Activated T-helper 1 cell treated with anti-CD3 and anti-CD28 coated beads, Interleukin-12 subunit alpha, Interleukin-12 subunit beta, Interleukin-2, Interleukin-4 antibody, amounts not matched to agents 30 ng/mL and 10 ng/mL and 1 ng/mL, durations not matched to agents 14 hours and 24 hours and 36 hours (primary cell): ENCODE measurements at regions not wholly inside any gene's neighbourhood (a gene's known extent, or its start where the extent isn't known, plus 50 kb on each side); places are given as distances from the start of the nearest gene placed in this dataset.
"Not testable (repeated sequence)": the region's sequence is repeated elsewhere in the genome, so short reads cannot be mapped to it uniquely, and the experiment has no call there.

Experiments
- DNase-seq: peaks from one replicate; pipeline ENCODE4 v3.0.0; 2021; ENCODE audit warnings: low spot score
- H3K27ac Mint-ChIP-seq: one replicate; pipeline ENCODE4 v1.8.0; 2021; ENCODE audit warnings: mild to moderate bottlenecking, mixed read lengths
- H3K27me3 Mint-ChIP-seq: one replicate; pipeline ENCODE4 v1.8.0; 2022; ENCODE audit warnings: mild to moderate bottlenecking, moderate library complexity, mixed read lengths; ENCODE audit not compliant: insufficient read depth
- H3K36me3 Mint-ChIP-seq: one replicate; pipeline ENCODE4 v1.8.0; 2021; ENCODE audit warnings: low read depth, mixed read lengths
- H3K4me1 Mint-ChIP-seq: one replicate; pipeline ENCODE4 v1.8.0; 2021; ENCODE audit warnings: low read depth, mixed read lengths
- H3K4me3 Mint-ChIP-seq: one replicate; pipeline ENCODE4 v1.8.0; 2021; ENCODE audit warnings: mild to moderate bottlenecking, moderate library complexity, mixed read lengths
- H3K9me3 Mint-ChIP-seq: one replicate; pipeline ENCODE4 v1.8.0; 2021; ENCODE audit warnings: mixed read lengths
- intact Hi-C: fragments of 100-400 bp; cut with micrococcal nuclease; formaldehyde crosslinking; loops from one replicate; pipeline ENCODE4 v1.15.1; 2024

GRCh38 chr2:13212115-13212514, 495.4 kb downstream of the TRIB2 start:
- Mint-ChIP-seq H3K9me3 (no peaks in the 10 kb centered on the region), H3K27me3 (no peaks in the 10 kb centered on the region), H3K4me1 (no peaks in the 10 kb centered on the region), H3K36me3 (no peaks in the 10 kb centered on the region), H3K27ac (no peak overlapping the region), H3K4me3 (no peak overlapping the region)
- intact Hi-C loops: no loop called here
- DNase-seq: no peak

- intact Hi-C loops: no loop called here
- Mint-ChIP-seq H3K36me3 (no peaks in the 10 kb centered on the region), H3K4me3 (no peak overlapping the region), H3K27ac (no peak overlapping the region), H3K27me3 (no peaks in the 10 kb centered on the region), H3K9me3 (no peaks in the 10 kb centered on the region), H3K4me1 (no peaks in the 10 kb centered on the region)
- DNase-seq: no peak
Measured at GRCh38 chr2:13218205-13218604, 501.5 kb downstream of the TRIB2 start.

DNA sequence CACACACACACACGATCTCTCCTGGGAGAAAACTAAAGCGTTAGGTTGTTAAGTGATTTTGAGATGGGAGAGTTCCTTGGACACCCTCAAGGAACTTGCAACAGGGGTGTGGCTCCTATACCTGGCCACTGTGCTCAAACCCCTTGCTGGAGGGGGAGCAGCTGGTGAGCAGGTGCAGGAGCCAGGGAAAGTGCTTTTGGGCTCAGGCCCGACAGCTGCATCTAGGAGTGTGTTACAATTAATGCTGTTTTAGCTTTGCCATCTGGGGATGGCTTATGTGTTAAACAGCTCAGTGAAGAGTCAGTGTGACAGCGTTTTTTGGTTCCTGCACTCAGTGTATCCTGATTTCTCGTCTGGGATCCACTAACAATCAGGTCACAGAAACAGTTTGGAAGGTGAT, 510.8 kb downstream of the TRIB2 start:
- intact Hi-C loops: no loop called here
- Mint-ChIP-seq H3K9me3 (no peaks in the 10 kb centered on the region), H3K27ac (no peak overlapping the region), H3K27me3 (no peaks in the 10 kb centered on the region), H3K36me3 (no peaks in the 10 kb centered on the region), H3K4me1 (no peaks in the 10 kb centered on the region), H3K4me3 (no peak overlapping the region)
- no peak for DNase-seq

GRCh38 chr2:13230221-13230620, 513.5 kb downstream of the TRIB2 start:
- Mint-ChIP-seq H3K4me1 (no peaks in the 10 kb centered on the region), H3K36me3 (no peaks in the 10 kb centered on the region), H3K27me3 (no peaks in the 10 kb centered on the region), H3K27ac (no peak overlapping the region), H3K4me3 (no peak overlapping the region), H3K9me3 (no peaks in the 10 kb centered on the region)
- intact Hi-C loops: no loop called here
- no peak for DNase-seq

DNA sequence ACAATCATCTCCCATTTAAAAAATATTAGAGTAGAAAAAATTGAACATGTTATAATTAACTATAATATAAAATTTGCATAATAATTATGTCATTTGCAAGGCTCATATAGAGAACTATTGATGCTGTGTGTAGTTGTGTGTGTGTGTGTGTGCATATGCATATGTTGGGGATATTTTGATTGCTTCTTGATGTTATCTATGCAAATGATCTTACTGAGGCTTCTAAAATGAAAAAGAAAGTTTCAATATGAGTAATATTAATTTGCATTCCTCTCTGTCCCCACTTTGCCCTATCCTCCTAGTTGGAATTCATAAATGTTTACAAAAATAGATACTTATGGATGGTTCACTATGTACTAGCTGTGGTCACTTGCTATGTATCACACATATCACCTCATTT, 523.3 kb downstream of the TRIB2 start:
- Mint-ChIP-seq H3K4me3 (no peak overlapping the region), H3K27me3 (no peaks in the 10 kb centered on the region), H3K27ac (no peak overlapping the region), H3K36me3 (no peaks in the 10 kb centered on the region), H3K9me3 (no peaks in the 10 kb centered on the region), H3K4me1 (no peaks in the 10 kb centered on the region)
- DNase-seq: no peak
- intact Hi-C loops: no loop called here

GRCh38 chr2:13240789-13241487, 524.2 kb downstream of the TRIB2 start:
- DNase-seq: no peak
- H3K36me3 Mint-ChIP-seq: no peaks in the 10 kb centered on the region
- H3K4me3 Mint-ChIP-seq: no peak overlapping the region
- H3K27me3 Mint-ChIP-seq: no peaks in the 10 kb centered on the region
- no peaks in the 10 kb centered on the region for H3K4me1 Mint-ChIP-seq
- H3K27ac Mint-ChIP-seq: no peak overlapping the region
- H3K9me3 Mint-ChIP-seq: no peaks in the 10 kb centered on the region
- intact Hi-C loops: no loop called here

- H3K9me3 Mint-ChIP-seq: no peaks in the 10 kb centered on the region
- intact Hi-C loops: no loop called here
- no peak overlapping the region for H3K4me3 Mint-ChIP-seq
- no peaks in the 10 kb centered on the region for H3K4me1 Mint-ChIP-seq
- no peak overlapping the region for H3K27ac Mint-ChIP-seq
- no peak for DNase-seq
- no peaks in the 10 kb centered on the region for H3K27me3 Mint-ChIP-seq
- no peaks in the 10 kb centered on the region for H3K36me3 Mint-ChIP-seq
Measured at GRCh38 chr2:13252615-13253014, 535.9 kb downstream of the TRIB2 start.

GRCh38 chr2:13255485-13255884, 538.7 kb downstream of the TRIB2 start:
- H3K4me1 Mint-ChIP-seq: no peaks in the 10 kb centered on the region
- DNase-seq: no peak
- no peaks in the 10 kb centered on the region for H3K27me3 Mint-ChIP-seq
- no peak overlapping the region for H3K4me3 Mint-ChIP-seq
- H3K9me3 Mint-ChIP-seq: no peaks in the 10 kb centered on the region
- H3K36me3 Mint-ChIP-seq: no peaks in the 10 kb centered on the region
- intact Hi-C loops: no loop called here
- H3K27ac Mint-ChIP-seq: no peak overlapping the region

- Mint-ChIP-seq H3K9me3 (no peaks in the 10 kb centered on the region), H3K27me3 (no peaks in the 10 kb centered on the region), H3K36me3 (no peaks in the 10 kb centered on the region), H3K4me3 (no peak overlapping the region), H3K4me1 (no peaks in the 10 kb centered on the region), H3K27ac (no peak overlapping the region)
- intact Hi-C loops: no loop called here
- DNase-seq: no peak
Measured at GRCh38 chr2:13260402-13260801, 543.7 kb downstream of the TRIB2 start.

- no peaks in the 10 kb centered on the region for H3K27me3 Mint-ChIP-seq
- no peak overlapping the region for H3K27ac Mint-ChIP-seq
- no peaks in the 10 kb centered on the region for H3K36me3 Mint-ChIP-seq
- H3K4me1 Mint-ChIP-seq: no peaks in the 10 kb centered on the region
- no peaks in the 10 kb centered on the region for H3K9me3 Mint-ChIP-seq
- DNase-seq: no peak
- intact Hi-C loops: no loop called here
- no peak overlapping the region for H3K4me3 Mint-ChIP-seq
Measured at GRCh38 chr2:13266166-13266565, 549.4 kb downstream of the TRIB2 start.

- Mint-ChIP-seq H3K27me3 (no peaks in the 10 kb centered on the region), H3K9me3 (no peaks in the 10 kb centered on the region), H3K4me3 (no peak overlapping the region), H3K36me3 (no peaks in the 10 kb centered on the region), H3K27ac (no peak overlapping the region), H3K4me1 (no peaks in the 10 kb centered on the region)
- no peak for DNase-seq
- intact Hi-C loops: no loop called here
Measured at GRCh38 chr2:13284688-13285087, 568.0 kb downstream of the TRIB2 start.

DNA sequence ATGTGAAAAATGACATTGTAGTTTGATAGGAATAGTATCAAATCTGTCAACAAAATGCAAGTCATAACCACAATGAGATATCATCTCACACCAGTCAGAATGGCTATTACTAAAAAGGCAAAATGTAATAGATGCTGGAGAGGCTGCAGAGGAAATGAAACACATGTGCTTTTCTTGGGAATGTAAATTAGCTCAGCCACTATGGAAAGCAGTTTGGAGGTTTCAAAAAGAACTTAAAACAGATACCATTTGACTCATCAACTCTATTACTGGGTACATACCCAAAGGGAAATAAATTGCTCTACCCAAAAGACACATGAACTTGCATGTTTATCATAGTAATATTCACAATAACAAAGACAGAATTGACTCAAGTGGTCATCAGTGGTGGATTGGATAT, 572.6 kb downstream of the TRIB2 start:
- no peaks in the 10 kb centered on the region for H3K36me3 Mint-ChIP-seq
- no peak for DNase-seq
- H3K27me3 Mint-ChIP-seq: no peaks in the 10 kb centered on the region
- H3K4me3 Mint-ChIP-seq: no peak overlapping the region
- intact Hi-C loops: no loop called here
- no peaks in the 10 kb centered on the region for H3K9me3 Mint-ChIP-seq
- H3K4me1 Mint-ChIP-seq: no peaks in the 10 kb centered on the region
- no peak overlapping the region for H3K27ac Mint-ChIP-seq

DNA sequence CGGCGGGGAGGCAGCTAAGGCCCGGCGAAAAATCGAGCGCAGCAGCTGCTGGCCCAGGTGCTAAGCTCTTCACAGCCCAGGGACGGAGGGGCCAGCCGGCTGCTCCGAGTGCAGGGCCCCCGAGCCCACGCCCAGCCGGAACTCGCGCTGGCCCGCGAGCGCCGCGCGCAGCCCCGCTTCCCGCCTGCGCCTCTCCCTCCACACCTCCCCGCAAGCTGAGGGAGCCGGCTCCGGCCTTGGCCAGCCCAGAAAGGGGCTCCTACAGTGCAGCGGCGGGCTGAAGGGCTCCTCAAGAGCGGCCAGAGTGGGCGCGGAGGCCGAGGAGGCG, 591.7 kb downstream of the TRIB2 start:
- H3K9me3 Mint-ChIP-seq: peaks cover 11% of the 10 kb centered on the region
- H3K27ac Mint-ChIP-seq, intact Hi-C loops, H3K27me3 Mint-ChIP-seq, DNase-seq, H3K36me3 Mint-ChIP-seq, H3K4me3 Mint-ChIP-seq, H3K4me1 Mint-ChIP-seq: not testable (repeated sequence)

DNA sequence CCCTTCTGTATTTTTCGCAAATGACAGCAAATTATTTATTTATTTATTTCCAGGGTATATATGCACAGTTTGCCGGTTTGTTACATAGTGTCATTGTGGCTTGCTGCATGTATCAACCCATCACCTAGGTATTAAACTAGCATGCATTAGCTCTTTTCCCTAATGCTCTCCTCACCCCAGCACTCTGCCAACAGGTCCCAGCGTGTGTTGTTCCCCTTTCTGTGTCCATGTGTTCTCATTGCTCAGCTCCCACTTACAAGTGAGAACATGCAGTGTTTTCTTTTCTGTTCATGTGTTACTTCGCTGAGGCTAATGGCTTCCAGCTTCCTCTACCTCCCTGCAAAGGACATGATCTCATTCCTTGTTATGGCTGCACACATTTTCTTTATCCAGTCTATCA, 592.3 kb downstream of the TRIB2 start:
- no peak overlapping the region for H3K4me3 Mint-ChIP-seq
- no peaks in the 10 kb centered on the region for H3K36me3 Mint-ChIP-seq
- DNase-seq: no peak
- intact Hi-C loops: no loop called here
- no peaks in the 10 kb centered on the region for H3K27me3 Mint-ChIP-seq
- H3K27ac Mint-ChIP-seq: no peak overlapping the region
- H3K4me1 Mint-ChIP-seq: no peaks in the 10 kb centered on the region
- peaks cover 11% of the 10 kb centered on the region for H3K9me3 Mint-ChIP-seq
